K562 (cell line): ENCODE measurements at regions not wholly inside any gene's neighbourhood (a gene's known extent, or its start where the extent isn't known, plus 50 kb on each side); places are given as distances from the start of the nearest gene placed in this dataset.
A peak's percentile ranks its signal among the peaks of the same experiment; 100 is the strongest.

Experiments used
- CHD2 ChIP-seq: IDR thresholded peaks from 2 replicates; pipeline ENCODE4 v1.6.1; 2011; ENCODE audit warnings: low read depth, low read length
- DDX20 ChIP-seq: fragments of 450-650 bp; IDR thresholded peaks from 2 replicates; pipeline ENCODE4 v1.6.1; 2016; ENCODE audit warnings: missing genetic modification characterization, low read depth, mild to moderate bottlenecking, missing compliant biosample characterization, moderate library complexity
- DEAF1 ChIP-seq: fragments of 450-650 bp; formaldehyde crosslinking; IDR thresholded peaks from 2 replicates; pipeline ENCODE4 v1.4.0; 2020; ENCODE audit warnings: mild to moderate bottlenecking, moderate library complexity
- FOXO4 ChIP-seq: fragments of 450-650 bp; formaldehyde crosslinking; IDR thresholded peaks from 2 replicates; pipeline ENCODE4 v1.4.0; 2020; ENCODE audit warnings: mild to moderate bottlenecking, moderate library complexity
- NFE2L1 ChIP-seq: fragments of 450-650 bp; IDR thresholded peaks from 2 replicates; pipeline ENCODE4 v1.6.1; 2016; ENCODE audit warnings: missing genetic modification characterization, low read depth, mild to moderate bottlenecking, missing compliant biosample characterization, moderate library complexity, borderline replicate concordance
- NR2C2 ChIP-seq, 2 experiments: fragments of 200-800 bp in 1 of 2; sonication (Bioruptor generic) in 1 of 2; sonication (generic) in 1 of 2; formaldehyde crosslinking in 1 of 2; IDR thresholded peaks; 2 replicates each; pipeline versions ENCODE4 v1.6.1 to v1.8.0; 2016 to 2022; ENCODE audit warnings: mild to moderate bottlenecking in 1 of 2, missing compliant biosample characterization in 1 of 2, missing genetic modification characterization in 1 of 2, missing genetic modification reagents in 1 of 2
- PHB ChIP-seq: fragments of 250-450 bp; sonication (Bioruptor Pico); IDR thresholded peaks from 2 replicates; pipeline ENCODE4 v1.5.0; 2021
- PPARD ChIP-seq: fragments of 250-450 bp; sonication (Bioruptor Pico); IDR thresholded peaks from 2 replicates; pipeline ENCODE4 v1.8.0; 2022; ENCODE audit warnings: inconsistent platforms, mild to moderate bottlenecking, moderate library complexity
- STAG1 ChIP-seq: sonication (generic); formaldehyde crosslinking; IDR thresholded peaks from 2 replicates; pipeline ENCODE4 v1.5.0; 2020; ENCODE audit warnings: missing genetic modification reagents, borderline replicate concordance
- ZNF561 ChIP-seq: fragments of 450-650 bp; formaldehyde crosslinking; conservative IDR thresholded peaks from 2 replicates; pipeline ENCODE4 v1.4.0; 2020; ENCODE audit warnings: mild to moderate bottlenecking, moderate library complexity

- TF ChIP-seq DEAF1 (CRISPR knock-in tag) (0 out of 2 replicates have a peak, but pooled peaks have one; percentile 31), NR2C2 (CRISPR knock-in tag; IDR thresholded peaks at IDR 0.05) (0 out of 2 replicates have a peak, but pooled peaks have one; percentile 15), NR2C2 (tag; IDR thresholded peaks at IDR 0.05) (no peak; the same call in 1 of the 2 replicates), FOXO4 (no peak), ZNF561 (CRISPR knock-in tag) (no peak), CHD2 (no peak), DDX20 (tag) (no peak), PHB (CRISPR knock-in tag) (no peak), NFE2L1 (no peak), PPARD (CRISPR knock-in tag) (no peak), STAG1 (CRISPR knock-in tag) (peak; percentile 72; the same call in 1 of the 2 replicates)
Observed at GRCh38 chr3:195001961-195002861, 268.7 kb downstream of the XXYLT1 start (continued).
